NCI-H2227 treated with DMSO at 0.1 percent for 48 hours (cell line): ENCODE measurements at regions not wholly inside any gene's neighbourhood (a gene's known extent, or its start where the extent isn't known, plus 50 kb on each side); places are given as distances from the start of the nearest gene placed in this dataset.
"Not testable (repeated sequence)": the region's sequence is repeated elsewhere in the genome, so short reads cannot be mapped to it uniquely, and the experiment has no call there.

Experiments used
- DNase-seq: peaks from one replicate; lab custom pipeline; 2025; lab: John Stamatoyannopoulos, UW

DNA sequence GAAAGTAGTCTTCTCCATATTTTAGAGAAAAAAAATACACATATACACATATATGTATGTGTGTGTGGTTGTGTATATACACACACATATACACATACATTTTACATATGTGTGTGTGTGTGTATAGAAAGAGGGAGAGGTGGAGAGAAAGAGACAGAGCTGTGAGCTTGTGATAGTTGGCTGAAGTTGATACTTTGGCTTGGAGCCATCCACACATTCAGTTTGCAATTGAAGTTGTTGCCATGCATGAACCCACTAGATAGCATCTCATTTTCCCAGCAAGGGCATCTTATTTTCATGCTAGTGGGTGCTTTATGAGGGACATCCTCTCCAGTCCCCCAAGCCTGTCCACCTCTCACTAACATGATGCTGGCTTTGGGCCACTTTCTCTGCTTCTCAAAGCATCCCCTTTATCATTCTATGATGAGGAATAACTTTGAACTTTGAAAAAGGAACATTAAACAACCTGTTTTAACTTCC, 228.6 kb downstream of the ZNF621 start:
- no peak for DNase-seq

DNA sequence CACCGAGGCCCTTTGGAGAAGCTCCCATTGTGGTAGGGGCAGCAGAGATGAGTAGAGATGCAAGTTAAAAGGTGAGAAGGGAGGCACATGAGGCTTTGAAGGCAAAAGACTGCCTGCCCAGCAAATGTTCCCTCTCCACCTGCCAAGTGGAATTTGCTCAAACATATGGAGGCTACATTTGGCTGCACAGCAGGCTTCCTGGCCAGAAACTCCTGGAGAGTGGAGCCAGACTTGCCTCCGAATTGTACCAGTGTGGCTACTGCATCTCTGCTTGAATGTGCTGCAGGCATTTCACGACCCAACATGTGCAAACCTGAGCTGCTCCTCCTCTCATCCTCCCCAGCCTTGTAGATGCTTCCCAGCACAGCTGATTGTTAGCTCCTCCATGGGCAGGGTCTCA, 229.2 kb downstream of the ZNF621 start:
- no peak for DNase-seq

DNA sequence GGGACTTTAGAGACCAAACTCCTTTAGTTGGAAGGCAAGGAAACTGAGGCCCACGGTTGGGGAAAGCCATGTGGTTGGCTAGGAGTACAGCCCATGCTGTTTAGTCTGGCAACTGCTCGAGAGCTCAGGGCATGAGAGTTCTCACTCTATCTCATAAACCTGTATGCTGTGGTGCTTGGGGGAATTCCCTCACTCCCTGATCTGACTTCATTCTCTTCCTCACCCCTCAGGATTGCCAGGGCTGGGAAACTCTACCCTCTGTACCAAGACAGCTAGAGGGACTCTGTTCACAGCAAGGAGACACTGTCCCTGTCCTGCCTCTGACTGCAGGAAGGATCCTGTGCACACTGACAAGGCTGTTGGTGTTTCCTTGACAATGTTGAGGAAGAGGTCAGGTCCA, 230.2 kb downstream of the ZNF621 start:
- no peak for DNase-seq

DNA sequence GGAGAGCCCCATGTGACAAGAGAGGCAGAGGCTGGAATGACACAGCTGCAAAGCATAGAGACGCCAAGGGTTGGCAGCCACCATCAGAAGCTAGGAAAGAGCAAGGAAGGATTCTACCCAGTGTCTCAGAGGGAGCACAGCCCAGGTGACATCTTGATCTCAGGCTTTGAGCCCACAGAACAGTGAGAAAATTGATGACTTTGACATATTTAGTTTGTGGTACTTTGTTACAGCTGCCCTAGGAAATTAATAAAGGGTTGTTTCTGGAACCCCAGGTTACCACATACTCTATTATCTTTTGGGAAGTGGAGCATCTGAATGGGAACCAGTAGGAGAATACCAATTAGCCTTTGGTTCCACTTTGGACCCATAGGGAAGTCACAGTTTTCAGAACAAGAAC, 231.7 kb downstream of the ZNF621 start:
- no peak for DNase-seq

DNA sequence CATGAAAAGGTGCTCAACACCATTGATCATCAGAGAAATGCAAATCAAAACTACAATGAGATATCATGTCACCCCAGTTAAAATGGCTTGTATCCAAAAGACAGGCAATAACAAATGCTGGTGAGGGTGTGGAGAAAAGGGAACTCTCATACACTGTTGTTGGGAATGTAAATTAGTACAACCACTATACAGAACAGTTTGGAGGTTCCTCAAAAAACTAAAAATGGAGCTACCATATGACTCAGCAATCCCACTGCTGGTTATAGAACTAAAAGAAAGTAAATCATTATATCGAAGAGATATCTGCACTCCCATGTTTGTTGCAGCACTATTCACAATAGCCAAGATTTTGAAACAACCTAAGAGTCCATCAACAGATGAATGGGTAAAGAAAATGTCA, 238.0 kb downstream of the ZNF621 start:
- DNase-seq: not testable (repeated sequence)

DNA sequence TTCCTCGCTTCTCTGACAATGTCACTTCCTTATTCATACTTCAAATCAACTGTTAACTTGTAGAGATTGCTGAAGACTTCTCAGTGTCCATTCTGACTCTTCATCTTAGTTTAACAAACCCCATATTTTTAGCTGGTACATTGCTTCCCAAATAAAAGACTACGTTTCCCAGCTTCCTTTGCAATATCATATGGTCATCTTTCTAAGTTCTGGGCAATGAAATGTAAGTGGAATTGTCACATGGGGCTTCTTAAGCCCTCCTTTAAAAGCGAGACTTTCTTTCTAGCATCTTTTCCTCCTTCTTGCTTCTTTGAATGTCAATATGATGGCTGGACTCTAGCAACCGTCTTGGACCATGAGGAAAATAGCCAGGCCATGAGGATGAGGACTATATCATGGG, 239.0 kb downstream of the ZNF621 start:
- no peak for DNase-seq

DNA sequence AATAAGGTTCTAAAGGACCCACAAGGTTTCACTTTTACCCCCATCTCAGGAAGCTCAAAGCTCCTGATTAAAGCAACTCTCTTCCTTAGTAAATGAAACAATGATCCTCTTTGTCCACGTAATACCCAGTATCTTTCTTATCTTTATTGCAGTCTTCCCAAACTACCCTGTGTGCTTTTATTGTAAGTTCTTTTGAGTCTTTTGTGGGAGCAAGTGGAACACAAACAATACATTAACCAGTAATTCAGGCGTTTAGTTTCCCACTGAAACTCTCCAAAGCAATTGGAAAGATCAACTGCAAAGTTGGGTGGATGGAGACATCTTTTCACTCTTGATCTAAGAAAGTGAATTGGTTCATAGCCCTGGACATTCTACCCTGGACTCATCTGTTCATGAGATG, 240.0 kb downstream of the ZNF621 start:
- no peak for DNase-seq

DNA sequence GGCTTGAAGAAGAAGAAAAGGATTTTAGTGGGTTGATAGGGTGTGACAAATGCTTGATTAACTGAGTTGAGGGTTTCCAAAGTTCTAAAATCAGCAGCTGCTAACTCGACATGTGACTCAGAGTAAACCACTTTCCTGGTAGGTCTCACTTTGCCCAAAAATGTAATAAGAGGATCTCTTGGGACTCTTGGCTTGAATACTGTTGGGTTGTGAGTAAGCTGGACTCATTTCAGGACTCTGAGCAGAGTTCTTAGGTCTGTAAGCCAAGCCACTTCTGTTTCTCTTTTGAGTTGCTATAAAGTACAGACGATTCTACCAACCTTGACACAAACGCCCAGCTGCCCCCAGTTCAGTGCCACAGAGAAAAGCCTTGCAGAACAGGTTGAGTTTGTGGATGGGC, 241.1 kb downstream of the ZNF621 start:
- DNase-seq: no peak

DNA sequence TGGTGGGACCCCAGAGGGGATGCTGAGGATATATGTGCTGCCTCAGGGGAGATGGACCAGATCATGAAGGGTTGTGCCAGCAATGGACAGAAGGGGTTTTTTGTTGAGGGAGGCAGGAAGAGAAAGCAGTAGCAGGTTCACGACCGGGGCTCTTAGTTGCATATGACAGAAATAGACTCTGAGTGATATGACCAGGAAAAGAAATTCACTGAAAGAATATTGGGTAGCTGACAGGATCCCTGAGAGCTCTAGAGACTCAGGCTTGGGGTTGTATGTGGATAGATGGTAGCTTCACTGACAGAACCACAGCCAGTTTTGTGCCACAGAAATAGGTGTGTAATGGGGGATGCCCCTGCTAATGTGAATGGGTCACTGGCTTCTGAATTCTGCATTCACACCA, 241.6 kb downstream of the ZNF621 start:
- no peak for DNase-seq

DNA sequence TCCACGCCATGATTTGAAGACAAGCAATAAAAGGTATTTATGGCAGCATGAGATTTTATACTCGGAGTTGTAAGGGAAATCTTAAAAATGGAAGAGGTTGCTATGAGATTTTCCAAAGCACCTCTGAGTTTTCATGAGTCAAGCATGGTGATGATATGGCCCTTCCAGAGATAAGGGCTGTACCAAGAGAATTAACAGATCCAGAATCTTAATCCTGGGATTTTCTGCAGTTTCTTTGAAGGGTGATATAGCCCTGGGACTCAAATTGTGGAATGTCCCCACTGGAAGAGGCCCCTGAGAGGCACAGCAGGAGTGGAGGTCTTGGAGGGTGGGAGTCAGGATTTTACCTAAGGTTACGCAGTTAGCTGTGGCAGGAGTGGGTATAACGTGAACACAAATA, 243.3 kb downstream of the ZNF621 start:
- no peak for DNase-seq

DNA sequence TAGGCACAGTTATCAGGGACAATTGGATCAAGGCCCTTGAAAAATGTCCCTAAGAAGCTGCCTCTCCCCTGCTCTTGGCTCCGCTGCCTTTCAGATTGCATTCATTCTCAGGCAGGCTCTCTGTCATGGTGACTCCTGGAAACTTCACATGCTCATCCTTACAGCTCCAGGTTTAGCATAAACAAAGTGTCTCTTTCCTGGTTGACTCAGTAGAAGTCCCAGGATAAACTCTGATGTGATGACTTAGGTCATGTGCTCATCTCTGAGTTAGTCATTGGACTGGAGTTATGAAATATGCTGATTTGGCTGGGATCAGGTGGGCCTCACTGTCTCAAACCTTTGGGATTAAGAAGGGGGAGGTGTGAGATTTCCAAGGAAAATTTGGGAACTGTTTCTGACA, 243.8 kb downstream of the ZNF621 start:
- DNase-seq: no peak

DNA sequence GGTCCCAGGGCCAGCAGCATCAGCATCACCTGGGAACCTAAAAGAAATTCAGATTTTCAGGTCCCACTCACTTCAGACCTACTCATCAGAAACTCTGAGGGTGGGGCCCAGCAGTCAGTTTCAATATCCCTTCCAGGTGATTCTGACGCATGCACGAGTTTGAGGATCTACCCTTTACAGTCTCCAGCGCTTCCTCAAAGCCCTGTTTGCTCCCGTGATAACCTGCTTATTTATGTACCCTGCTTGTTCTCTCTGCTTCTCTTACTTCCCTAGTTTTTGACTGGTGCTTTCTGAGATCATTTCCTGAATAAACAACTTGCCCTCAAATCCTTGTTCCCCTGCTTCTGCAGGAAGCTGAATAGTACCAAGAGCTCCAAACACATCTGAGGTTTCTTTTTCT, 245.3 kb downstream of the ZNF621 start:
- no peak for DNase-seq

DNA sequence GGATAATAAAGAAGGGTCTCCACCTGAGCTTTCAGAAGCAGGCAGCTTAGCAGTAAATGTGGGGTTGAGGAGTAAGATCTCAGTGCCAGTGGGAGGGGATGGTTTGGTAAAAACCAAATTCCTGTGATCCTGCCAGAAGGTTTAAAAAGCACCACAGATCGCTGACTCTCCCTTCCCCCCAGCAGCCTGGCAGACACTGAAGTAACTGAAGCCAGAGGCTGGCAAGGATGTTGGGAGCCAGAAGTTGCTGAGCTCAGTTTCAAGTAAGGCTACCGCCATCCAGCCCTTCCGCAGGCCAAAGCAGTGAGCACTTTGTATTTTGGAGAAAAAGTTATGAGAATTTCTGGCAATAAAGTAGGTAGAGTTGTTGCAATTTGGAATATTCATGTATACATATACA, 246.4 kb downstream of the ZNF621 start:
- no peak for DNase-seq

DNA sequence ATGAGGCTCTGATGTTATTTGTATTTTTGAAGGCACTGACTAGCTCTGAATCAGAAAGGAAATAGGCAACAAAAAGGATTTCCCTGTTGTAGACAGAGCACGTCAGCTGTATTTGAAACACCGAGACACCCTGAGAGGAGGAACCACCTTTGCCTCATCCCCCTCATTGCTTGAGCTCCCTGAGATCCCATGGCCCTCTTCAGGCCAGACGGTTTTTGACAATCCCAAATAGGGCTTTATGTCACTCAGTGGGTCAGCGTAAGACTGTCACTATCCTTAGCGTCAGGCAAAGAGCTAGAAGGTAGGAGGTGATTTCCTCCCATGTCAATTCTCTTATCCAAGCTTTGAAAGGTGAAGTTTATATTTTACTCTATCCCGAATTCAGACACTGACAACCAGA, 254.3 kb downstream of the ZNF621 start:
- DNase-seq: no peak

DNA sequence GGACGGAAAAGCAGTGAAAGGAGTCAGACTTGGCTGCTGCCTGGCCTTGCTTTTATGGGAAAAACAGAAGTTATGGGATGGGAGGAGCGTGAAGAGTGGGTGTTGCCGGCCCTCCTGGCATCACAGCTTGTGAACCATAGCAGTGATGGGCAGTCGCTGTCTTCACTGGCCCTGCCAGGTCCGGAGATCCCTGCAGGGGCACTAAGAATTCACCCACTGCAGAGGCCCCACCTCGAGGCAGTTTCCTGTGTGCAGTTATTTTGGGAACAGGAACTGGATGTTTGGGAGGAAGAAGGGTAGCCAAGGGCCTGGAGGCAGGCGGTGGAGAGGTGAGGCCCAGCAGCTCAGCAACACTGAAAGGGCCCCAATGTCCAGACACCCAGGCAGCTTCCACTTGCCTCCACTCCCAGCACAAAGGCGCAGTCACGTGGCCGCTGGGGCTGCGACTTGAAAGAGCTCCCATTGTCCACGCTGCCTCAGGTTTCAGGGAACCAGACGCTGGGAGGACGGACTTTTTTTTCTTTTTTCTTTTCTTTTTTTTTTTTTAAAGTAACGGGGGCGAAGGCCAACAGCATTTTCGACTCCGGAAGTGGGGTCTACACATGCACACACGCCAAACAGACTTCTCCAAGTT, 255.6 kb downstream of the ZNF621 start:
- no peak for DNase-seq

DNA sequence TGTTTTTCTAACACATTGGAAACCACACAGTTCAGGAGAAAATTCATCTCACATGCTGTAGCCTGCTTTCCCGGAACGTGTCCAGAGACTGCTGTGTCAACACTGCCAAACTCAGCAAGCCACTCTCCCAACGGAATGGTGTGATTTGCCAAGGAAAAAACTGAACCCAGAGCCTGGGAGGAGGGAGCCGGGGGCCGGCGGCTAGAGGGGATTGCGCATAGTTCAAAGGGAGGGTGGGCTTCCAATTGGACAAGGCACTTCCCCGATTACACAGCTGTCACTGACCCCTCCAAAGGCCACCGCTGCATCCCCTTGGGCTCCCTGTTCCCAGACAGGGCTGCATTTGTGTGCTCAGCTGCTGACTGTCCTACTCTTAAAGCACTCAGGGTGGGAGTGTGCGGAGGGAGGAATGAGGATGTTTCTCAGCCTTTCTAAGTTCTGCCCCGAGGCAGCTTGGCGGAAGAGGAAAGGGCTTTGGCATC, 256.2 kb downstream of the ZNF621 start:
- no peak for DNase-seq

DNA sequence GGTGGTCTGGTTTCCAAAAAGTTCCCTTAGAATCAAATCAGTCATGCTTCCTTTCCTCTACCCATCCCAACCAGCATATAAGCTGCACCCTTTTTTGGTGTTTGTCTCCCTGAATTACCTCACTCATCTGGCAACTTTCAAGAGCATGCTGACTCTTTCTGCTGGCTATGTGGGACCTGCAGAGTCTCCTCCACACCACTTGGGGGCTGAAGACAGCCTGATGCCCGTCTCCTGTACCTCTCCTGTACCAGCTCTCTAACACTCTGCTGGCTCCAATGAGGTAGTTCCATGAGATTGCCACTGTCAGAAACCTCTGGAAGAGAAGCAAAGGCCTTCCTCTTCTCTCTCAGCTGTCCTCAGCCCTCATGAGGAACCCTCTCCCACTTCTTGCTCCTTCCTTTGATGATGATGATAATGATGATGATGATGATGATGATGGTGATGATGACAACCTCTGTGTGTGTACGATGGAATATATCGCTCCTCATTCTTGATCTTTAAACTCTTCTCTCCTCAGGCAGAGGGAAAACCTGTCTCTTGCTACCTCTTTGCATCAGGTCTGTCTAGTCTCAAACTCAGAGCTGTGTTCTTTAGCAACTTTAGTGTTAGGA, 257.5 kb downstream of the ZNF621 start:
- no peak for DNase-seq

DNA sequence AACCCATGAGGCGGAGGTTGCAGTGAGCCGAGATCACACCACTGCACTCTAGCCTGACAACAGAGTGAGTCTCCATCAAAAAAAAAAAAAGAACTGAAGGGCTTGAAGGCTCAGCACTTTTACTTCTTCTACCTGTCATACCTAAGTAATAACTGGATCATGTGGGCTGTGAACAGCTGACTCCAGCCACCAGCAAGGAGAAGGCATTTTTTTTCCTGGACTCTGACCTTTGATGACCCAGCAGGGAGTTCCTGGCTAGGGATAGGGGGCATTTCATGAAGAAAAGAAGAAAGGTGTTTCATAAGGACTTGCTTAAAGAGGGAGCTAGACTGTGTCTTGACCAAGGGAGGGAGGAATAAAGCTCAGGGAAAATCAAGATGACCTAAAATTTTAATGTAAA, 266.0 kb downstream of the ZNF621 start:
- DNase-seq: no peak

DNA sequence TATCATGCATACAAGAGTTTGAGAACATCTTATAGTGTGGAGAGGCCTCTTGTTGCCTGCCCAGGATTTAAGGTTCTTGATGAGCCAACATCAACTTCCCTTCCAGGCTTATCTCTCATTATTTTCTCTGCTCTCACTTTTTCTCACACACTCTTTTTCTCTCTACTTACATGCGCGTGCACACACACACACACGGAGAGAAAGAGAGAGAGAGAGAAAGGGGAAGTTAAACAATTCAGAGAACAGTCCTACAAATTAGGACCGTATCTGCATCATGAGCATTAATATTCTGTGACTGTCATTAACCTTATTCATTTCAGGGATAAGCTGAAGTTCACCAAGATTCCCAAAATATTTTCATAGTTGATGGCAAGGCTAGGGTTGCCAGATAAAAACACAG, 269.0 kb downstream of the ZNF621 start:
- DNase-seq: no peak

DNA sequence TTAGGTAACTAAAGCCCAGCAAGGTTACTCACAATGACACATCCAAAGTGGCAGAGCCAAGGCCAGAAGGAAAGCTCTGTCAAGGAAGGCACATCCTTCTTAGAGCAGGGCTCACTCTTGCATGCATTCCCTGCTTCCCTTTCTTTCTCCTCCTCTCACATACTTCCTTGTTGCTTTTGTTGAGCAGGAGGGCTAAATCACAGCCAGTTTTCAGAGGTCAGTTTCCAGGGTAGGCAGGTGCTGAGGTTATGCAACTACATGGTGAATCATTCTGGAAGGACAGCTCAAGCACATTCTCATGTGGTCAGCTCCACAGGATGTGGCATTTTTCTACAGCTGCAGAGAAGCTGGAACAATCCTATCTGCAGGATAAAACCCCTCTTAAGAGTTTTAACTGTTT, 275.6 kb downstream of the ZNF621 start:
- no peak for DNase-seq

DNA sequence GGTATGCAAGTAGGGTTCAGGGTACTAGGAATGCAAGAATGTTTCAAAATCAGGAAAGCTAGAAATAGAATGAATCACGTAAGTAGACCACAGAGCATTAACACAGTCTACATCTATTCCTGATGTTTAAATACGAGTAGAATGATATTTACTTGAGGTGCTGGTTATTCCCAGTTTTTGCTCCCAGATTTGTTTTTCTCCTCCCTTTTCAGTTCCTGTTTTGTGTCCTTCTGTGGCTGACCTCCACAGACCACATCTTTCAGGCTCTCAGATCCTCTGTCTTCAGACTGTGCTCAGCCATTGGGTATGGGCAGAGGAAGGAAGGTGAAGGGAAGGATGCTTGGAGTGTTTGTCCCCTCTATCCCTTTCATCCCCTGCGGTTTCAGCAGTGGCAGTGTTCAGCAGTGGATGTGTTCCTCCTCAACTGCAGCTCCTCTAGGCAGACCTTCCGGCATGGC, 276.6 kb downstream of the ZNF621 start:
- DNase-seq: no peak

DNA sequence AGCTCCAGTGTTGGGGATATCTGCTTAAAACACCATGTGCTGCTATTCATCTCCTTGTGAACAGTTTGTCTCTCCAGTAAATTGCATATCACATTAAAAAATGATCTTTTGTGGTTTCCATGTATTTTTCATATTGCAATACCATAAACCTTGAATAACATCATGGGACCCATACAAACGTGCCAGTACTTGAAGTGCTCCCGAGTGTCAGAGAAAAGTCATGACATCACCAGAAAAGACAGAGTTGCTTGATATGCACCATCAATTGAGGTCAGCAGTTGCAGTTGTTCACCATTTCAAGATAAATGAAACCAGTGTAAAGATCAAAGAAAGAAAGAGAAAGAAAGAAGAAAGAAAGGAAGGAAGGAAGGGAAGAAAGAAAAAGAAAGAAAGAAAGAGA, 278.6 kb downstream of the ZNF621 start:
- DNase-seq: no peak

DNA sequence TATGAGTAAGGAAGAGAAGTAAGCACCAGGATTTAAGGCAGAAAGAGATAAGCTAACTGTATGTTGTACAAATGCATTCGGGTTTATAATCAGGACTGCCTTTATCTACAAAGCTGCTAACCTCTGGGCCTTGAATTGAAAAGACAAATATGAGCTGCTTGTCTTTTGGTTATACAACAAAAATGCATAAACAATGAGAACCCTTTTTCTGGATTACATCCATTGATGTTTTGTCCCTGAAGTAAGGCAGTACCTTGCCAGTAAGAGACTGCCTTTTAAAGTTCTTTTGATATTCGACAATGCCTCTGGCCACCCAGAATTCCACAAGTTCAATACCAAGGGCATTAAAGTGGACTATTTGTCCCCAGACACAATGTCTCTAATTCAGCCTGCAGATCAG, 280.7 kb downstream of the ZNF621 start:
- no peak for DNase-seq

DNA sequence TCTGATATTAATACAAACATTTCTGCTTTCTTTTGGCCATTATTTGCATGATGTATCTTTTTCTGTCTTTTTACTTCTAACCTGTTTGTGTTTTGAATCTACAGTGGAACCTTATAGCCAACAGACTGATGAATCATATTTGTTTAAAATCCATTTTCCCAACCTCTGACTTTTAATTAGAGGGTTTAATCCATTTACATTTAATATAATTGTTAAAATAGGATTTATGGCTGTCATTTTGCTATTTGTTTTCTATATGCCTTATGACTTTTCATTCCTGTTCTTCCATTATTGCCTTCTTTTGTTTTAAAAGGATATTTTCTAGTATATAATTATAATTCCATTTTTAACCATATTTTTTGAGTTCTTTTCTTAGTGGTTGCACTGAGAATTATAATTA, 286.1 kb downstream of the ZNF621 start:
- DNase-seq: no peak
